Mucosa of rectum (tissue), 2 donors: ENCODE measurements at regions not wholly inside any gene's neighbourhood (a gene's known extent, or its start where the extent isn't known, plus 50 kb on each side); places are given as distances from the start of the nearest gene placed in this dataset.
"Not testable (repeated sequence)": the region's sequence is repeated elsewhere in the genome, so short reads cannot be mapped to it uniquely, and the experiment has no call there.

Source experiments
- H3K27ac ChIP-seq, 2 donors: one replicate each; pipeline ENCODE4 v1.7.0; 2013; ENCODE audit warnings: inconsistent platforms in 2 of 2, low read depth in 2 of 2, low read length in 2 of 2
- H3K27me3 ChIP-seq, 2 donors: one replicate each; pipeline ENCODE4 v1.7.0; 2013; ENCODE audit warnings: low read length in 2 of 2; ENCODE audit not compliant: control insufficient read depth in 2 of 2, insufficient read depth in 2 of 2
- H3K36me3 ChIP-seq, 2 donors: one replicate each; pipeline ENCODE4 v1.7.0; 2013; ENCODE audit warnings: low read length in 2 of 2; ENCODE audit not compliant: control insufficient read depth in 2 of 2, insufficient read depth in 2 of 2
- H3K4me1 ChIP-seq, 2 donors: one replicate each; pipeline ENCODE4 v1.7.0; 2013; ENCODE audit warnings: low read length in 2 of 2, mild to moderate bottlenecking in 1 of 2; ENCODE audit not compliant: control insufficient read depth in 2 of 2, insufficient read depth in 2 of 2
- H3K4me3 ChIP-seq, 2 donors: one replicate each; pipeline ENCODE4 v1.7.0; 2013; ENCODE audit warnings: low read length in 2 of 2
- H3K9ac ChIP-seq, 2 donors: one replicate each; pipeline ENCODE4 v1.7.0; 2013; ENCODE audit warnings: low read length in 2 of 2, low read depth in 1 of 2, mild to moderate bottlenecking in 1 of 2
- H3K9me3 ChIP-seq, 2 donors: one replicate each; pipeline ENCODE4 v1.7.0; 2013; ENCODE audit warnings: low read length in 2 of 2; ENCODE audit not compliant: control insufficient read depth in 2 of 2
- donor health status: healthy.
- donor health status: Normal muscosa, but diverticular disease.

- no peak overlapping the region for H3K9ac ChIP-seq
- H3K4me1 ChIP-seq: no peaks in the 10 kb centered on the region
- H3K9me3 ChIP-seq: no peaks in the 10 kb centered on the region
- H3K36me3 ChIP-seq: no peaks in the 10 kb centered on the region
- H3K27me3 ChIP-seq: peaks cover 0 to 4% of the 10 kb centered on the region in 2 donors
- no peak overlapping the region for H3K27ac ChIP-seq
- H3K4me3 ChIP-seq: no peak overlapping the region
These were observed 412.7 kb upstream of the ONECUT1 start for GRCh38 chr15:53202876-53203275.

- Histone ChIP-seq H3K4me3 (no peak overlapping the region), H3K9me3 (no peaks in the 10 kb centered on the region), H3K4me1 (peaks cover 0 to 2% of the 10 kb centered on the region in 2 donors), H3K27me3 (peaks cover 3 to 7% of the 10 kb centered on the region in 2 donors), H3K27ac (no peak overlapping the region), H3K36me3 (no peaks in the 10 kb centered on the region), H3K9ac (no peak overlapping the region)
These were observed 407.3 kb upstream of the ONECUT1 start for GRCh38 chr15:53197426-53197839.

DNA sequence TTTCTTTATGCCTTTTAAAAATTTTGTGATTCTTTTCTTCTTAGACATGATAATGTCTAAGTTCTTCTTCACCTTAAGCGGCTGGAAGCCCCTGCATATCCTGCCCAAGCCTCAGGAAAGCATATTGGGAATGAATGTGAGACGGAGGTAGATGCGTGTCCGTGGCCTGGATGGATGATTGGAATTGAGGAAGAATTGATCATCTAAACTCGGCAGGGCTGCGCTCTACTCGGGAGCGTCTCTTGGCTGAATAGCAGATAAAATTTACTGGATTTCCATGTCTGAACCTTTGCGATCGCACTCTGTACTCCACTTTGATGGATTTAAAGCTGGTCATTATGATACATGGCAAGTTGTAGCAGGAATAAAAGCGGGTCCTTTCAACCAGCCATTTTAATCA, 406.7 kb upstream of the ONECUT1 start:
- Histone ChIP-seq H3K36me3 (no peaks in the 10 kb centered on the region), H3K27ac (no peak overlapping the region), H3K9ac (no peak overlapping the region), H3K4me3 (no peak overlapping the region), H3K27me3 (peaks cover 3 to 7% of the 10 kb centered on the region in 2 donors), H3K4me1 (peaks cover 0 to 2% of the 10 kb centered on the region in 2 donors), H3K9me3 (no peaks in the 10 kb centered on the region)

GRCh38 chr15:53196242-53196641, 406.1 kb upstream of the ONECUT1 start:
- Histone ChIP-seq H3K4me3 (no peak overlapping the region), H3K27me3 (peaks cover 3 to 7% of the 10 kb centered on the region in 2 donors)

DNA sequence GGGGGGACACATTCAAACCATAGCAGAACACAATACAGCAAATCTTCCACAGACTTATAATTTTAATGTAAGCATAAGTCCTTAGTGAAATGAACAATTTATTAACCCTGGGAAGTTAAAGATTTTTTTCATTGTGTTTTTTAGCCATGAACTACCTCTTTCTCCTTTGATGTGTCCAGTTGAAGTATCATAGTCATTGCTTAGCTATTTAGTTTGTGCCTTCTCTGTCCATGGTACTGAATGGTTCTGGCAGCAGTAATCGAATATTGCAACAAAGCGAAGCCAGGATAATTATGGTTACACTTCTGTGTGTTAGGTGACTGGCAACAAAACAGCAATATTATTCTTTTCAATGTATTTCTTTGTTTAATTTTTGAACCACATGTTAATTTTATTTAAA, 403.0 kb upstream of the ONECUT1 start:
- Histone ChIP-seq H3K36me3 (no peaks in the 10 kb centered on the region), H3K27me3 (peaks cover 3 to 6% of the 10 kb centered on the region in 2 donors), H3K27ac (no peak overlapping the region), H3K4me3 (no peak overlapping the region), H3K4me1 (peaks cover 0 to 2% of the 10 kb centered on the region in 2 donors), H3K9ac (no peak overlapping the region), H3K9me3 (no peaks in the 10 kb centered on the region)

More at GRCh38 chr15:53196242-53196641, 406.1 kb upstream of the ONECUT1 start:
- H3K9ac ChIP-seq: no peak overlapping the region
- no peaks in the 10 kb centered on the region for H3K9me3 ChIP-seq
- no peak overlapping the region for H3K27ac ChIP-seq
- no peaks in the 10 kb centered on the region for H3K36me3 ChIP-seq
- peaks cover 0 to 2% of the 10 kb centered on the region in 2 donors for H3K4me1 ChIP-seq

GRCh38 chr15:53189860-53190259, 399.7 kb upstream of the ONECUT1 start:
- no peaks in the 10 kb centered on the region for H3K36me3 ChIP-seq
- no peaks in the 10 kb centered on the region for H3K27me3 ChIP-seq
- H3K4me3 ChIP-seq: no peak overlapping the region
- no peaks in the 10 kb centered on the region for H3K9me3 ChIP-seq
- H3K4me1 ChIP-seq: no peaks in the 10 kb centered on the region
- H3K27ac ChIP-seq: no peak overlapping the region
- H3K9ac ChIP-seq: no peak overlapping the region

GRCh38 chr15:53183449-53183848, 393.3 kb upstream of the ONECUT1 start:
- H3K9me3 ChIP-seq, H3K4me3 ChIP-seq, H3K36me3 ChIP-seq, H3K27me3 ChIP-seq, H3K4me1 ChIP-seq, H3K27ac ChIP-seq, H3K9ac ChIP-seq: not testable (repeated sequence)

- no peak overlapping the region for H3K9ac ChIP-seq
- H3K27me3 ChIP-seq: no peaks in the 10 kb centered on the region
- H3K4me3 ChIP-seq: no peak overlapping the region
- no peaks in the 10 kb centered on the region for H3K9me3 ChIP-seq
- no peaks in the 10 kb centered on the region for H3K36me3 ChIP-seq
- no peak overlapping the region for H3K27ac ChIP-seq
- H3K4me1 ChIP-seq: no peaks in the 10 kb centered on the region
These were observed 381.4 kb upstream of the ONECUT1 start for GRCh38 chr15:53171571-53171970.

GRCh38 chr15:53166684-53167201, 376.6 kb upstream of the ONECUT1 start:
- H3K27me3 ChIP-seq: no peaks in the 10 kb centered on the region
- no peak overlapping the region for H3K4me3 ChIP-seq
- no peak overlapping the region for H3K9ac ChIP-seq
- H3K4me1 ChIP-seq: no peaks in the 10 kb centered on the region
- no peaks in the 10 kb centered on the region for H3K9me3 ChIP-seq
- H3K27ac ChIP-seq: no peak overlapping the region
- no peaks in the 10 kb centered on the region for H3K36me3 ChIP-seq

DNA sequence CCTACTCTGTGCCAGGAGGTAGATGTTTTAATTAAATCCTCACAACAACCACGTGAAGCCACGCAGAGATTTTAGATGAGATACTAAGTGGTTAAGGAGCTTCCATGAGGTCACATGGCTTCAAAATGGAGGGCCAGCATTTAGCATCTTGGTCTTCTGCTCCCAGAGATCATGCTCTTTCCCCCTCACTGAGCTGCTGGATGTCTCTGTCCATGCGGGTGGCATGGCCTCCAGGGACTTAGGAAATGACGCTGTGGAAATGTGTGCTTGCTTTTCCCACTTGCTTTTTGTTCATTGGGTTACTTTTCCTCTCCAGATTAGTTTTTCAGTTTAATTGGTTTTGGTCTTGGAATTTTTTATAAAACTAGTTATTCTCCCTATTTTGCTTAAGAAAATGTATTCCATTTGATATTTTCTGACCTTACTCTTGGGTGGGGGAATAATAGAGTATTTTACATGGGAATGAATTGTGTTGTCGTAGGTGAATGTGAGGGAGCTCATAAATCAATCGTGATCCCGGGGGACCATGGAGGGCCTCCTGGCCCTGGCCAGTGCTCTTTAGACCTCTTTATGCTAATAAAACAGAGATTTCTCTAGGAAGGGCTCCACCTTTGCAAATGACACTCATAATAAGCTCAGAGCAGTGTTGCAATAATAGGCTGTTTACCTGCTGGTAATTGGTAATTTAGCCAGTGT, 376.0 kb upstream of the ONECUT1 start:
- Histone ChIP-seq H3K9ac (no peak overlapping the region), H3K27ac (no peak overlapping the region), H3K36me3 (no peaks in the 10 kb centered on the region), H3K9me3 (no peaks in the 10 kb centered on the region), H3K27me3 (no peaks in the 10 kb centered on the region), H3K4me3 (no peak overlapping the region), H3K4me1 (no peaks in the 10 kb centered on the region)
